DMS79 (cell line): ENCODE measurements at regions not wholly inside any gene's neighbourhood (a gene's known extent, or its start where the extent isn't known, plus 50 kb on each side); places are given as distances from the start of the nearest gene placed in this dataset.
"Not testable (repeated sequence)": the region's sequence is repeated elsewhere in the genome, so short reads cannot be mapped to it uniquely, and the experiment has no call there.

Experiments
- DNase-seq: peaks from one replicate; lab custom pipeline; 2025; lab: John Stamatoyannopoulos, UW

DNA sequence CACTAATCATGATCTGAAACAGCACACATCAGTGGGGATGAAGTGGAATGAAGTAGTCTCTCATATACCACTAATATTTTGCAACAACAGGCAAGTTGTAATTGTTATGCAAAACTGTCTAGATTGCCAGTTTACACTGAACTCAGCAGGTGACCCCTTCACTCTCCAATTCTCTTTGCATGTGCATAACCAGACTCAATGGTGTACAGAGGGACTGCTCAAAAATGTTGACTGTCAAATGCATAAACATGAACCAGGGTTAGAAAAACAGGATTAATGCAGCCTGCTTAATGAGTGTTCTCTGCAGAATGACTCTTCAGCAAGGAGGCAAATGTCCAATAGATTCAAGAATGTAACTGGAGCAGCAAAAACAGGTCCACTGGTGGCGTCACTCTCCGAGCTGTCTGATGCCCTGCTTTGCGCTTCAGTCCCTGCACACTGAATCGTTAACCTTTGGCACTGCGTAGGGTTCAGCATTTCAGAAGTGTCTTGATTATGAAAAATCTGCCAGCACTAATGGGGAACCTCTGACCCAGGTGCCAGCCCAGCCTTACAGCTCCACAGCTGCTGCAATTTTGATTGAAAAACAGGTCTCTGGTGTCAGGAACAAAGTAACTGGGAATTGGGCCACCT, 209.3 kb downstream of the TDRD15 start:
- DNase-seq, result no peak

DNA sequence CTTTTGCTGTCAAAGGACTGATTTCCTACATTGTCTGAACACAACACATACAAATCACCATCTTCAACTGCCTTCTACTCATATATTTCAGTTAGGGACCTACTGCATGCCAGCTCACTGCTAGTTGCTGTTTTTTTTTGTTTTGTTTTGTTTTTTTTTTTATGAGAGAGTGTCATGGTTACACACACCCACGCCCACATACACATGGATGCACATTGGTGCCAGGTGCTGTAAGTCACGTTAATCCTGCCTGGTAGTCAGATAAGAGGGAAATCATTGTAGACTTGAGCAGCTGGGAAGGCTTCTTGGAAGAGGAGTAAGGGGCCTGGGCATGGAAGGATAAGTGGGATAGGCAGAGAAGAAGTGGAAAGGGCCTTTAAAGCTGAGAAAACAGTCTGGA, 209.9 kb downstream of the TDRD15 start:
- no peak for DNase-seq

DNA sequence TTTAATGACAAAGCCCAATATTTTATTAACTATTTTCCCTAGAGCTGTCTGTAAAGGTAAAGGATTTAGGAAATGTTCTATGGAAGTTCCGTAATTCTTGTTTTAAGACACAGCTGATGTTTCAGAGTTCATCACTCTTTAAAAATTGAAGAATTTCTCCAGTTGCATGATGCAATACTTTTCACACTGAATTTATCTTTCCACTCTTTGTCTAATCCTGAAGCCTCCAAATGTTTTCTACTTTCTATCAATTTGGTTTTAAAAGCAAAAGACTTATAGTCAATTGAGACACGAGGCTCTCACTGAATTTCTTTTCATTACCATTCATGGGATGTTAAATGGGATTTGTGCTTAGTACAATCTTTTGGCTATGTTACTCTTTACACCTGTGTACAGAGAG, 223.2 kb downstream of the TDRD15 start:
- no peak for DNase-seq

DNA sequence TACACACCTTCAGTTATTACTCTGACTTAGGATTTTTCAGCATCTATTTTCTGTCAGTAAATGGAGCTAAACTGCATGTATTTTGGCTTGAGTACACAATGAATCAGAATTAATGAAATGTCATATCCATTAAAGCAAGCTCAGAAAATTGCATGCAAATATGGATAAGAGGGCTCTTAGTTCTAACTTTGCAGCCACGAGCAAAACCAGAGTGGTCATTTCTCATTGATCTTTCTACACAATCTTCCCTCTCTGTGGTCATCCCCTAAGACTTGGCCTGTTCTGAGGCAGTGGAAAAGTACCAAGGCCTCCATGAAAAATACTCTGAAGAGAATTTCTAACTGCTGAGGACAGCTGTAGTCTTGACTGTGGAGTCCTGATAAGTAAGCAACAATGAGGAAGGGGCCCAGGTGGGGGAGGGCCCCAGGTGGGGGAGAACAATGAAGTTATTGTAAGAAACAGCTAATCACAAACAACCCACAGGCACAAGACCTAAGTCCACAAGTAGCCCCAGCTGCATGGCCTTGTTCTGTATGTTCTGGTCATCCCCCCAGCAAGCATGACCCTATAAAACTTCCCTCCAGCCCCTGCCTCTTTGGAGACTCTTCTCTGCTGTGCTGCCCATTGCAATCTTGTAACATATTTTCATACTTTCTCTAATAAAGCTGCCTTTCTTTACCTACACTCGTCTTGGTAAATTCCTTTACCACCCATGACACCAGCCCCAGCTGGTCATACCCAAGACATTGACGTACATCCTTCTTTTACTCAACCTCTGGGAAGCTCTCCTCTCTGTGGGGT, 230.3 kb downstream of the TDRD15 start:
- no peak for DNase-seq

DNA sequence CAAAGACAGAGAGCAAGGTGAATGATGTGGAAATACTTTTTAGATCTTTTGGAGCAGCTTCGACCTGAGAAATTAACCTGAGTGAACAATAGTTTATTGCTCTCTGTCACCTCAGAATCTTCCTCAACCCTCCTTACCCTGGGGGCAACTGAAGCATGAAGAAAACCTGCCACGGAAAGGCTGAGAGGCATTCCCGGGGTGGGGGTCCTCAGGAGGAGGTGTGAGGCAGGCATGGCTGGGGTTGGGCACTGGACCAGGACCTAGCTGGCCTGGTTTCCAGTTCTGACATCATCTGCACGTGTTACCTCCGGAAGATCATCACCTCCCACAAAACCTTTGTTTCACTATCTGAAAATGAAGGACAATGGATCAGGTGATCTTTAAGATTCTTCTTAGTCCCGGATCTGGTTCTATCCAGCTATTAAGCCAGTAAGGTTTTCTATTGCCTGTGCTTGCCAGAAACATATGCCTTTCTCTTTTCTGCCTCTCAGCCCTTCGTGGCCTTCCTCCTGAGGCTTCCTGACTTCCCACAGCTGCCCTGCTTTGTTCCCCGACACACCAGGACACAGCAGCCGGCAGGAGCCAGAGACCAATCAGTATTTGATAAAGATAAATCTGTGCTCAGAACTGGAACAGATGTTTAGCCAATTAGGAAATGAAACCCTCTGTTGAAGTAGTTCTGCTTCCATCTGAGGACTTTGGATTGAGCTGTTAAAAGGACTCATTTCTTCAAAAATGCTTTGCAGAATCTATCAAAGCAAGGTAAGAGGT, 232.5 kb downstream of the TDRD15 start:
- DNase-seq, result no peak

DNA sequence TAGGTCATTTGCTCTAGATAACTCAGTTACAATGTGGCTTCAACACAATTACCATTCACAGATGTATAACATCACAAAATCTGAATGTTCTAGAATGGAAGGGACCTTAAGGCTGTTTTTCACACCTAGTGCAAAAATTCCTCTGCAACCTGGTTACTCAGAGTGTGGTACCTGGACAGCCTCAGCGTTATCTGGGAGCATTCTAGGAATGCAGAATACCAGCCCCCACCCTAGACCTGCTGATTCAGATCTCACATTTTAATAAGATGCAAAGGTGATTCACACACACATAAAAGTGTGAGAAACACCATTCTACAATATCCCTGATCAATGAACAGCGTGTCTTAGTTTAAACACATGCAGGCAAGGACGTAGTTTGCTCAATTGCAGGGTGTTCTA, 233.1 kb downstream of the TDRD15 start:
- no peak for DNase-seq

DNA sequence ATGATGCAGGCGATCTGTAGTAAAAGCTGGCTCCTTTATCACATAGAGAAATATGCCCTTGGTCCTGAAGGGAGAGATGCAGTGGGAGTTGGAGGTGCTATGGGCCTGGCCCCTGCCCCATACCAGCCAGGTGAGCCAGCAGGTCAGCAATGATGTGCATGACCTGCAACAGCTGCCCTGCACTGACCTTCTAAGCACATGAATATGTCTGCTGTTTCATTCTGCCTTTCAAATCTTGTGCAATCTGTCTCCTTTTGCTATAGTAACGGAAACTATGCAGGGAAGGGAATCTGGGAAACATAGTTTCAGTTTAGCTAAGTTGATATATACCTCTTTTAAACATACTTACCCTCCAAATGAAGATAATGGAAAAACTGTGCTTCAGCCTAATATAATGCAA, 235.2 kb downstream of the TDRD15 start:
- DNase-seq, result no peak

DNA sequence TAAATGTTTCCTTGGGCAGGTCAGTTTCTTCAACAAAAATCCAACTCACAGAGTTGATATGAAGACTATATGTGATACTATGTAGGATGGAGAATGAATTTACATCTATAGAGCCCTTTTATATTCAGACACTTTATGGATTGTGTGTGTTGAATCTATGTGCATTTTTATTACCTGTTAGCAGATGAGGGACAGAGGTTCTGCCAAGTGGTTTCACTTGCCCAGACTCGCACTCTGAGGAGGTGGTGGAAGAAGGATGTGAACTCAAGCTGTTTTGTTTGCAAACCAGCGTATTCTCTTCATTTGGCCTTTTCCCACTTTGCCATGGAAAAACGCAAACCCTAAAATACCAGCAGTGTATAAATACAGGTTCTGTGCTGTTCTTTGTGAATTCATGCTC, 237.6 kb downstream of the TDRD15 start:
- DNase-seq, result no peak

DNA sequence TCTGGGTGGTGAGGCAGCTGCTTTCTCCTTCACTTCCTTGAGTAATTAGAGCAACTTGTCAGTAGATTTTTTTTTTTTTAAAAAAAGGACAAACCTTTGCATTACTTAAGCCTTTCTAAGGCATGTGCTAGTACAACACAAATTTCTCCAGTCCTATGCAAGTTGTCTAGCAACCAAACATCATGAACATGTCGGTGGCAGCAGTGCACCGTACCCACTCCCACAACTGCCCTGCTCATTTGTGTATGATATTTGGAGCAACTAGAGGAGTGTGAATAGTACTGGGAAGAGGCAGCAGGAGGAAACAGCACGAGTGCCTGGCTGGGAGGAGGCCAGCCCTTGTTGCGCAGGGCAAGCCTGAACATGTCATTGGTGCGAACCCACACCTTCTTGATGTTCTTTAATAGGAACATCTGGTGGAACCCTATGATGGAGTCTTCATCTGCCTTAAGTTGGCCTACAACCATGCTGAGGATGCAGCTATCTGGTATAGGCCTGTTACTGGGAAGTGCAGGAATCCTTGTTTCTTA, 238.3 kb downstream of the TDRD15 start:
- DNase-seq, result no peak

DNA sequence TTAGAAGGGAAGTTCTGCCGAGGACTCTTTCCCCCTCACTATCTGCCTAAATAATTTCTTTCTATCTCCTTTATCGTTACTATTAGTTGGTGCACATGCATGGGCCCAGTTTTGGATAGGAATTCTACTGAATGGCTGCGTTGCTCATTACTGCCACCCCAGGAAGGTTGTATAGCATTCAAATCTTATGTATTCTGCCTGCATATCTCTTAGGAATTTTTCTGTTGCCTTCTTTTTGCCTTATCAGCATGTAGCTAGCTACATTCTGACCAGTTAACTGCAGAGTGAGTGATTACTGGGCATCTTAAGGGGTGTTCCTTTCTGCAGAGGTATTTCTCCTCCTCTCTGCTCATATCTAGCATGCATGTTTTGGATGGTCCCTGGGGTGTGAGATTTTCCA, 239.6 kb downstream of the TDRD15 start:
- no peak for DNase-seq

DNA sequence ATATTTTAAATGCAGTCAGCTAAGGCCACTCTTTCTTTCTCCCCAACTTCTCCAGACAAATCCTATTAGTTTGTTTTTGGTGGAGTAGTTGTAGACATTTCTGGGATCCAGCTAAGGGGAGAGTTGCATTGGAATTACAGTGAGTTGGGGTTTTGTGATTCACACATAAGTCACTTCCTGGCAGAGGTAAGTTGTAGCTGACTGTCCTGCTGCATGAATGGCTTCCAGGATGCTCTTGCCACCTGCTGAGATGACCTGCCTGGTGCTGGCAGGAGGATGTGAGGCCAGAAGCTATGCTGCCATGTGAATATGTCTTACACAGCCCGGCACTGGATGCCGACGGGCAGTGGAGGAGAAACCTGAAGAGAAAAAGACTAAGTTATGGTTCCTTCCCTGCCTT, 243.7 kb downstream of the TDRD15 start:
- no peak for DNase-seq

DNA sequence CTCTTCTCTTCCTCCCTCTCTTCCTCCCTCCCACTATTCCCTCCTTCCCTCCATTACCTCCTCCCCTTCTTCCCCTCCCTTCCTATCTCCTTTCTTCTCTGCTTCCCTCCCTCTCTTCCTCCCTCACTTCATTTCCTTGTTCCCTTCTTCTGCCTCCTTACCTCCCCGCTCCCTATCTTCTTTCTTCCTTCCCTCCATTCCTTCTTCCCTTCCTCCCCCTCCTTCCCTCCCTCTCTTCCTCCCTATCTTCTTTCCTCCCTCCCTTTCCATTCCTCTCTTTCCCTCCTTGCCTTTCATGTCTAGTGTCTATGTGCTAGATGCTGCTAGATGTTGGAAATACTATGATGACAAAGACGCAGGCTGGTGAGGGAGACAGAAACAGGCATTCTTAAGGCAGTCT, 246.0 kb downstream of the TDRD15 start:
- DNase-seq, result no peak

DNA sequence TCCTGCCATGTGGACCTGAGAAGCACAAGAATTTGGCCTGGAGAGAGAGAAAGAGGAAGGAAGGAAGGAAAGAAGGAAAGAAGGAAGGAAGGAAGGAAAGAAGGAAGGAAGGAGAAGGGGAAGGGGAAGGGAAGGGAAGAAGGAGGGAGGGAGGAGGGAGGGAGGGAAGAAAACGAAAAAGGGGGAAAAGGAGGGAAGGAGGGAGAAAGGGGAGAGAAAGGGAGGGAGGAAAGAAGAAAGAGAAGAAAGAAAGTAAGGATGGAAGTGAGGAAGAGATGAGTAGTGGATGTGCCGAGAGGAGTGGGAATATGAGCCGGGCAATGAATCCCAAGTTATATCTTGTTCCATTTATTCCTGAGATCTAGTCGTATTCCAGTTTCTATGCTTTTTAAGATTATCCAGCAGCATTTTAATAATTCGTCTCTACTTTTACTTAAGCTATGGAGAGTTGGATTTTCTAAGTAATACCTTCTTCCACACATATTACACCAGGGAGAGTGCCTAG, 247.8 kb downstream of the TDRD15 start:
- DNase-seq, result no peak

DNA sequence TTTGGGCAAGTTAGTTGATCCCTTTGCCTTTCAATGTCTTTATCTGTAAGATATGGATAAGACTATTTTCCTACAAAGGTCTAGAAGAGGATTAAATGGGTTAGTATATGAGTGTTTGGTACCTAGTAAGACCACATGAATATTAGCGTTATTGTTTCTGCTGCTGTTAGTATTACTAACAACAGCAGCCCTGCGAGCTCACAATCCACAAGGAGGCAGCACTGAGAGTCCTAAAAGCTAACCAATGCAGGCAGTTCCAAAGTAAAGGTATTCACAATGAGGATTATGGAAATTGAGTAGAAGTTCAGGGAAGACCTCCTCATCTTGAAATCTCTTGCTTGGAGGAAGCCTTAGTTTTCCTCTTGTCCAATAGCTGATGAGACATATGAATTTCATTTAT, 248.9 kb downstream of the TDRD15 start:
- no peak for DNase-seq

DNA sequence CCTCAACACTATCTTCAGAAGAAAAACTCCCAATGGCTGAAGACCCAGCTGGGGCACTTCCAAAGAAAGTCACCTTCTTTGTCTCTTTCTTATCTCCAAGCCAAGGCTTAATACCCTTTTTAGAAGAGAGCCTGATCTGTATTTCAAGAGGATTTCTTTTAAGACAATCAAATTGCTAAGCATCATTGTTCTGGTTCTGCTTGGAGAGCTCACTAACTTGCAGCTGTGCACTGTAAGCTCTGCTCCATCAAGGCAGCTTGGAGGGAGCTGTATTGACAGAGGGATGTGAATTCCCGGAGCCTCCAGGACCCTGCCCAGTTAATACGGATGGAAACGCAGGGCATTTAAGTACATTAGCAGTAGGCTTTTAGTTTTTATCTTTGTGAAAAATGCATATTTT, 253.1 kb downstream of the TDRD15 start:
- no peak for DNase-seq

DNA sequence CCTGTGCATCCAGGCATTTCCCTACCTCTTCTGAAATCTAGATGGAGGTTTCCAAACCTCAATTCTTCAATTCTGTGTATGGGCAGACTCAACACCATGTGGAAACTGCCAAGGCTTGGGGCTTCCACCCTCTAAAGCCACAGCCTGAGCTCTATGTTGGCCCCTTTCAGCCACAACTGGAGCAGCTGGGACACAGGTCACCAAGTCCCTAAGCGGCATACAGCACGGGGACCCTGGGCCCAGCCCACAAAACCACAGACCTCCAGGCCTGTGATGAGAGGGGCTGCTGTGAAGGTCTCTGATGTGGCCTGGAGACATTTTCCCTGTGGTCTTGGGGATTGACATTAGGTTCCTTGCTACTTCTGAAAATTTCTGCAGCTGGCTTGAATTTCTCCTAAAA, 255.4 kb downstream of the TDRD15 start:
- no peak for DNase-seq

DNA sequence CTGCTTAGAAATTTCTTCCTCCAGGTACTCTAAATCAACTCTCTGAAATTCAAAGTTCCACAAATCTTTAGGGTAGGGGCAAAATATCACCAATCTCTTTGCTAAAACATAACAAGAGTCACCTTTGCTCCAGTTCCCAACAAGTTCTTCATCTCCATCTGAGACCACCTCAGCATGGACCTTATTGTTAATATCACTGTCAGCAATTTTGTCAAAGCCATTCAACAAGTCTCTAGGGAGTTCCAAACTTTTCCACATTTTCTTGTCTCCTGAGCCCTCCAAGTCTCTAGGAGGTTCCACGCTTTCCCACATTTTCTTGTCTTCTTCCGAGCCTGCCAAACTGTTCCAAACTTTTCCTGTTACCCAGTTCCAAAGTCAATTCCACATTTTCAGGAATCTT, 255.9 kb downstream of the TDRD15 start:
- DNase-seq, result not testable (repeated sequence)

DNA sequence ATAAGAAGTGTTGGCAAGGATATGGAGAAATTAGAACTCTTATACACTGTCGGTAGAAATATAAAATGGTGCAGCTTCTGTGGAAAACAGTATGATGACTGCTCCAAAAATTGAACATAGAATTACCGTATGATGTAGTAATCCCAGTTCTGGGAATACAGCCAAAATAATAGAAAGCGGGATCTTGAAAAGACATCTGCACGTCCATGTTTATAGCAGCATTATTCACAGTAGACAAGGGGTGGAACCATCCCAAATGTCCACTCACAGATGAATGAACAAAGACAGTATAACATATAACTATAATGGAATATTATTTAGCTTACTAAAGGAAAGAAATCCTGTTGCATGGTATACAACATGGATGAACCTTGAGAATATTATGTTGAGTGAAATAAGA, 257.7 kb downstream of the TDRD15 start:
- DNase-seq, result no peak

DNA sequence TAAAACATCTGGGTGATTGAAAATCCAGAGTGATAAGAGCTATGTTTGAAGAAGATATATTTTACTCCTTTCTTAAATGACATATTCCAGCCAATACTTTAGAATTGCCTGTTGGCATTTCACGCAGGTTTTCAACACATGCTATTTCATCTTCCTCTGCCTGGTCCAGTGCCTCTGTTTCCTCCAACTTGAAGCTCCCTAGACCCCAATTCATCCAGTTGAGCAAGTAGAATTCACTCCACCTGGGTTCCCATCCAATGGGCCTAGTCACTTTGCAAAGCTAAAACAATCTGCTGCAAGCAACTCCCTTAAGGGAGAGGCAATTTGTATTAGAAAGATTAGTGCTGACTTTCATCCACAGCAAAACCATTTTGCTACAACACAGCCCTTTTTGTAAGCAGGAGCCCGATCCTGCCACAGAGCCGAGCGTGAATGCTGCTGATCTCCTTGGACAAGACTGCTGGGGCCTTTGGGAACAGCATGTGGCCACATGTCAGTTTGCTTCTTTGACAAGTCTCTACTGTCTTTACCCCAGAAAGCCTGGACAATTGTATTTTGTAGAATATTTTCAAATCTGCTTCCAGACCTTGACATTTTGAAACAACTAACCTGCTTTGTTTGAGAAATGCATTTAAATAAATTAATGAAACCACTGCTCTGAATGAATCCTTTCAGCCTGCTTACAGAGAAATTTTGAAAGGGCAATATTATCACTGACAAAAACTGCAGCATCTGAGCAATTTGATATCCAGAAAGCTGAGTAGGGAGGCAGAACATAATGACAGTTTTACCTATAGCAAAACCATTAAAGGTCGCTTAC, 259.1 kb downstream of the TDRD15 start:
- DNase-seq, result no peak

DNA sequence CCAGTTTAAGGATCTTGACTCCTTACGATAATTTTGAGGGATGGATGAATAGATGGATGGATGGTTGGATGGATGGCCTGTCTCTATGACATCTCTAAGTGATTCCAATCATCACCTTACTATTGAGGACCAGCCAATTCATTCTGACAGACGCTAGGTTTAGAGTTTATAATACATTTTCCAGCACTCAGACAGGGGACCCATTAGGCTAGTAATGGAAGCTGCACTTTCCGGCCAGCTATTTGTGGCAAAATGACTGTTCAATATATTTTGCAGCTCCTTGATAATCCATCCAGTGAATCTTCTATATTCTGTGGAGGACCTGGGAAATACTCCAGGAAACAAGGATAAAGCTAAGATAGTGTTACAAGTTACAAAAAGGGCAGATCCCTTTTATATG, 262.9 kb downstream of the TDRD15 start:
- no peak for DNase-seq

DNA sequence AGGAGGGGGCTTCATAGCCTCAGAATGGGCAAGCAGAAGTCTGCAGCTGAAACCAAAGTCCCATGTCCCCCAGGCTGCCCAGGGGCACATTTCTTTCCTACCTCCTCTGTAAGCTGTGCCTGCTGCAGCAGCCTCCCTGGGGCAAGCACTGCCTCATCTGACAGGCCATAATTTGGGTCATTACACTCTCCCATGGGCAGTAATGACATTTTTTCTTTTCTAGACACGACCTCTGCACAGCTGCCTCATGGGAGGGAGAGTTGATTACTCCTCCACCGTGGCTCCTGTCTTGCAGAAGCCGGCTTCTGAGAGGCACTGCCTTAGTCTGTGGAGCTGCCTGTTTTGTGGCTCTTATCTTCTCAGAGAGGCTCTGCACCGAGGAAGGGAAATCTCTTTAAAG, 268.9 kb downstream of the TDRD15 start:
- no peak for DNase-seq

DNA sequence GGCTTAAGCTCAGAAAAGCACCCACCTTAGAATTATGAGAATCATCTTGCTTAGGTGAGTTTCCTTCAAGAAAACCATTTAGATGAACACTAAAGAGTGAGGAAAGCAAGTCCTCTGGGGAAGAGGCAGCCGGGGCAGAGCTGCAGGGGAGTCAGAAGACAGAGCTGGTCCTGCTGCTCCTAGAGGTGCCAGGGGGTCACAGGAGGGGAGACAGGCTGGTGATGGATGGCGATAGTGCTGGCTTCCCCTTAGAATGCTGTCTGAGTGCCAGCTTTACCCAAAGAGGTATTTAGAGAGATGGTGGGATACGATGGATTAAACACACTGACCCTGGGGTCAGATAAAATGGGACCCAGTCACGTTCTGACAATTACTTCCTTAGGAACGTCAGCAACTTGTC, 269.4 kb downstream of the TDRD15 start:
- DNase-seq, result no peak
